K562 (cell line): ENCODE measurements at regions not wholly inside any gene's neighbourhood (a gene's known extent, or its start where the extent isn't known, plus 50 kb on each side); places are given as distances from the start of the nearest gene placed in this dataset.
A peak's percentile ranks its signal among the peaks of the same experiment; 100 is the strongest.
"Not testable (repeated sequence)": the region's sequence is repeated elsewhere in the genome, so short reads cannot be mapped to it uniquely, and the experiment has no call there.

Experiments used
- RAD21 ChIP-seq, 2 experiments: fragments of 250-450 bp in 1 of 2; fragments of 450-650 bp in 1 of 2; sonication (Bioruptor Pico) in 1 of 2; formaldehyde crosslinking in 1 of 2; IDR thresholded peaks in 1 of 2; conservative IDR thresholded peaks in 1 of 2; 2 replicates each; pipeline versions ENCODE4 v1.4.0 to v1.8.0; 2020 to 2022; ENCODE audit warnings: mild to moderate bottlenecking in 2 of 2, moderate library complexity in 1 of 2
- REST ChIP-seq, 2 experiments: fragments of 450-650 bp; formaldehyde crosslinking in 1 of 2; IDR thresholded peaks; 2 replicates each; pipeline versions ENCODE4 v1.4.0 to v1.6.1; 2014 to 2020; ENCODE audit warnings: mild to moderate bottlenecking in 2 of 2, borderline replicate concordance in 1 of 2, low read depth in 1 of 2
- TFAP4 ChIP-seq: sonication (generic); formaldehyde crosslinking; IDR thresholded peaks from 2 replicates; pipeline ENCODE4 v1.8.0; 2022; ENCODE audit warnings: missing genetic modification reagents, mild to moderate bottlenecking, moderate library complexity, borderline replicate concordance
- TF ChIP-seq, protein P1 (sequence below), 2 experiments: IDR thresholded peaks; 2 replicates each; pipeline ENCODE4 v1.6.1; 2011; ENCODE audit warnings: borderline replicate concordance in 1 of 2, control low read depth in 1 of 2, low read depth in 1 of 2, low read length in 1 of 2, mild to moderate bottlenecking in 1 of 2, mixed read lengths in 1 of 2, moderate library complexity in 1 of 2; ENCODE audit not compliant: insufficient read depth in 1 of 2, insufficient read length in 1 of 2, poor library complexity in 1 of 2, severe bottlenecking in 1 of 2; ENCODE audit errors: extremely low read depth in 1 of 2

DNA sequence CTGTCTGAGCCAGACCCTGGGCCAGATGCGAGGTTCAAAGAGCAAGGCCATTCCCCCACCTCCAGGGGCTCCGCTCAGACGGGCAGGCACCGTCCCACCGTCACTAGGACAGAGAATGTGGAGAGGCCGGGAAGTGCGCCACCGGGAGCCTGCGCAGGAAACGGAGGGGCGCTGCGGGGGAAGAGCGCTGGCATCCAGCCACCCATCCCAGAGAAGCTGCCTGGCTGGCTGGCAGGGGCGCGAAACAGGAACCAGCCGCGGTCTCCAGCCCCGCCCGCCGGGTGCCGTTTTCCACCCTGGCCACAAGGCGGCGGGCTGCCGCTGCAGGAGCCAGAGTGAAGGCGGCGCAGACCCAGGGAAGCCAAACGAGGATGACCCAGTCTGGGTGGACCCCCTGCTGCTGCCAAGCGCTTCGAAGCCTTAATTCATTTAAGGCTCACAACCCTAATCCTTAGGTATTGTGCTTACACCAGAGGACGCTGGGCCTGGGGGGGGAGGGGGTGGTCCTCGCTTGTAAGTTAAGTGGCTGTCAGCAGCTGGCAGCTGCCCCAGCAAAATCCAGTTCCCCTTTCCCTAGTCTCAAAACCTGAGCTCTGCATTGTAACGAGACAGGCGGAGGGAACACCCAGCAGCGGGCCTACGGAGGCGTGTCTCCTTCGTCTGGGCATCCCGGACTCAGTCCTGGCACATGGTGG lies 114.8 kb upstream of the SMURF2 start (continued):
- peak; percentile 70 to 89 for TF ChIP-seq RAD21 (CRISPR knock-in tag; conservative IDR thresholded peaks at IDR 0.05 in 1 of 2, IDR thresholded peaks at IDR 0.05 in 1 of 2)
- TF ChIP-seq, protein P1, sequence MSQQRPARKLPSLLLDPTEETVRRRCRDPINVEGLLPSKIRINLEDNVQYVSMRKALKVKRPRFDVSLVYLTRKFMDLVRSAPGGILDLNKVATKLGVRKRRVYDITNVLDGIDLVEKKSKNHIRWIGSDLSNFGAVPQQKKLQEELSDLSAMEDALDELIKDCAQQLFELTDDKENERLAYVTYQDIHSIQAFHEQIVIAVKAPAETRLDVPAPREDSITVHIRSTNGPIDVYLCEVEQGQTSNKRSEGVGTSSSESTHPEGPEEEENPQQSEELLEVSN (IDR thresholded peaks at IDR 0.05; ENCODE audit: borderline replicate concordance in 1 of 2, extremely low read depth in 1 of 2, insufficient read depth in 1 of 2, insufficient read length in 1 of 2, low read depth in 1 of 2, low read length in 1 of 2, poor library complexity in 1 of 2, severe bottlenecking in 1 of 2) = peak in 1 of 2 experiments; percentile 24
- TF ChIP-seq TFAP4 (CRISPR knock-in tag) = peak; percentile 76
- TF ChIP-seq REST (IDR thresholded peaks at IDR 0.05; ENCODE audit: borderline replicate concordance) = peak; percentile 73
- not testable (repeated sequence) for TF ChIP-seq REST (CRISPR knock-in tag; IDR thresholded peaks at IDR 0.05; ENCODE audit: low read depth)
